Fibroblast of pulmonary artery (primary cell): ENCODE measurements at regions not wholly inside any gene's neighbourhood (a gene's known extent, or its start where the extent isn't known, plus 50 kb on each side); places are given as distances from the start of the nearest gene placed in this dataset.
"Not testable (repeated sequence)": the region's sequence is repeated elsewhere in the genome, so short reads cannot be mapped to it uniquely, and the experiment has no call there.

Experiments used
- DNase-seq: peaks from one replicate; pipeline ENCODE4 v3.0.0-alpha.2; 2010; ENCODE audit warnings: low read depth
- H3K4me3 ChIP-seq: replicated peaks from 2 replicates; pipeline ENCODE4 v1.5.1; 2011; ENCODE audit warnings: low read depth, mild to moderate bottlenecking, control low read depth, low read length, moderate library complexity
- CTCF ChIP-seq: IDR thresholded peaks from 2 replicates; pipeline ENCODE4 v1.5.1; 2011; ENCODE audit warnings: mild to moderate bottlenecking, control low read depth, low read length, inconsistent platforms; ENCODE audit errors: missing control alignments

DNA sequence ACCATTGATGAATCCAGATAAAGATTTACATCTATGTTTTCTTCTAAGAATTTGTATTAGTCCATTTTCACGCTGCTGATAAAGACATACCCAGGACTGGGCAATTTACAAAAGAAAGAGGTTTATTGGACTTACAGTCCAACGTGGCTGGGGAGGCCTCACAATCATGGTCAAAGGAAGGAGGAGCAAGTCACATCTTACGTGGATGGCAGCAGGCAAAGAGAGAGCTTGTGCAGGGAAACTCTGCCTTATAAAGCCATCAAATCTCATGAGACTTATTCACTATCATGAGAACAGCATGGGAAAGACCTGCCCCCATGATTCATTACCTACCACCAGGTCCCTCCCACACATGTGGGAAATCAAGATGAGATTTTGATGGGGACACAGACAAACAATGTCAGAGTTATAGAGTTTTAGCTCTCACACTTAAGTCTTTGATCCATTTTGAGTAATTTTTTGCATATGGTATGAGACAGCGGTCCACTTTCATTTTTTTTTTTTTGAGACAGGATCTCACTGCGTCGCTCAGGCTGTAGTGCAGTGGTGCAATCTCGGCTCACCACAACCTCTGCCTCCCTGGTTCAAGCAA lies 53.5 kb upstream of the JADE2 start:
- not testable (repeated sequence) for H3K4me3 ChIP-seq, DNase-seq

- no peak overlapping the region for H3K4me3 ChIP-seq
- DNase-seq = no peak
- no peak for TF ChIP-seq CTCF
These were observed 56.5 kb upstream of the JADE2 start for GRCh38 chr5:134468921-134469400.

GRCh38 chr5:134467231-134467630 lies 55.5 kb upstream of the CDKN2AIPNL start:
- H3K4me3 ChIP-seq = no peak overlapping the region
- DNase-seq = no peak
- TF ChIP-seq CTCF = no peak

DNA sequence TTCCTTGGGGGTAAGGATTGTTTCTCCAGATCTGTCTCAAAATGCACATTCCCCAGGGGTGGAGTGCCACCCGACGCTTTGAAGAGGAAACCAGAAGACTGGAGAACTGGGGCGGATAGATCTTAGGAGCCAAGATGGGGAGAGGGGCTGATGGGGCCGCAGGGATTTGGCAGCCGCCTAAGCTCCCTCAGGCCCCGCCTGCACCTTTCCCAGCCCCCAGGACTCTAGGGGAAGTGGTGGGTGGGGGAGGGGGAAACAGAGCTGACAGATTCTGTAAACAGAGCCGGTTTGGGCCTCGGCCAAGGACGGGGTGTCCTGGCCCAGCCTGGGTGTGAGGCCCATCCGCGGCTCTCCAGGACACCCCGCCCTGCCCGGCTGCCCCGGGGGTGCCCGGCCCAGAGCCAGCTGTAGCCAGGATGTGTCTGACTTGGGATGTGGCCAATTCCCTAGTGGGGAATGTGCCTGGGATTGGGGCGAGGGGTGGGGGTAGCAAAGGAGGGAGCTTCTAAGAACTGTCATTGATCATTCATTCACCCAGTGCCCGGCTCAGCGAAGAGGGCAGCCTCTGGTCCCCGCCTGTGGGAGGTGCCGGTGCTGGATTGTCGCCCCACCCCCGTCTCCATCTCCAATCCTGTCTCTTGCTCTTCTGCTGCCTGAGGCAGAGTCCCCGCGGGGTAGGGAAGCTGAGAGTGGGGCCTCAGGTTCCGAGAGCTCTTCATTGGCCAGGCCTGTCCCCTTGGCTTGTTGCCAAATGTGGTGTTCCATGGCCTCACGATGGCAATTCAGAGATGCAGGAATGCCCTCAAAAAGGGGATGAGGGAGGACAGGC lies 54.8 kb upstream of the CDKN2AIPNL start:
- peak; percentile 98 for DNase-seq
- TF ChIP-seq CTCF = no peak
- peak overlapping the region; percentile 41 for H3K4me3 ChIP-seq

DNA sequence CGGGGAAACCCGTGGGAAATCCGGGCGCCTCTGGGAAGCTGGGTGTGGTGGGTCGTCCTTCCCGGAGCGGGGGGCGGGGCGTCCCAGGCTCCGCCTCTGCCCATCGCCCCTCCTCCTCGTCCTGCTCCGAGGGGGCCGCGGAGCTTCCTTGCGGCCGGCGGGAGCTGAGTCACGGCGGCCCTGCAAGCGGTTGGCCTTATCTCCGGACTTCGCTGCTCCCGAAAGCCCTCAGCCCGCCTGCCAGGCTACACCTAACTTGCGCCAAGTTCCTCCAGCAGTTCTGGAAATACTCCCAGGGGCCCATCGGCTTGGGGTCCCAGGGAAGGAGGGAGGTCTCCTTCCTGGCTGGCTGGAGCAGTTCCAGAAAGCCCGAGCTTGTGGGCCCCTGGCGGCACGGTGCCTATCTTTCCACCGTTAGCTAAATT lies 54.1 kb upstream of the CDKN2AIPNL start:
- H3K4me3 ChIP-seq = peak overlapping the region; percentile 41
- TF ChIP-seq CTCF = no peak

DNA sequence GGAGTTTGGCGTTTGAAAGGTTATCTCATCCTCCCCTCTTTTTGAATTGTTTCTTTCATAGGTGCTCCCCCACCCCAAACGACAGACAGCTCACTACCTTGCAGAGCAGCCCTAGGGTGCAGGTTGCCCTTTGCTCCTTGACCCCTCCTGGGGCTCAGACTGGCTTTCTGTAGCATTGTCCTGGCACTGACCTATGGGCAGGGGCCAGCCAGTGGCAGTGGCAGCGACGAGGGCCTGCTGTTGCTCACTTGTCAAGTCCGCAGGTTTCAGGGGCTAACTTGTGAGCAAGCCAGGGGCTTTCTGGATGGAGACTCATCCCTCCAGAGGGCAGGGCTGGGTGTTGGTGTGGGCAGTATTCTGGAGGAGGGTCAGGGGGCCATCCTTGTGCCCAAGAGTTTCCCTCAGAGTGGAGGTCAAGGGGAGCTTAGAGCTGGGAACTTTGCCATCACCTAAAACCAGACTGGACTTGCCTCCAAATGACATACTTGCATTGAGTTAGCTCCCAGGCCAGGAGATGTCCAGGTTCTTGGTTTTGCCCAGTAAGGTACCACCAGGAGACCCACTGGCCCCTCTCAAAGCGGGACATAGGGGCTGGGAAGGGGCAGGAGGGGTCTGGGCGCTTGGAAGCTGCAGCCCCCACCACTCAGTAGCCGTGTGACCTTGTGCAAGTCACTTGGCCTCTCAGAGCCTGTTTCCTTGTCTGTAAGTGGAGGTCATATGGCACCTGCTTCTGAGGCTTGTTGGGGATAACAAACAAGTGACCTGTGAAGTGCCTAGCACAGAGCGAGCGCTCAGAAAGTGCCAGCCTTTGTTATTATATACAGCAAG lies 53.5 kb upstream of the CDKN2AIPNL start:
- TF ChIP-seq CTCF = no peak
- no peak overlapping the region for H3K4me3 ChIP-seq
- no peak for DNase-seq

More for the DNA sequence above, 54.1 kb upstream of the CDKN2AIPNL start:
- peak; percentile 98 for DNase-seq
